Mesendoderm (in vitro differentiated cells): ENCODE measurements at regions not wholly inside any gene's neighbourhood (a gene's known extent, or its start where the extent isn't known, plus 50 kb on each side); places are given as distances from the start of the nearest gene placed in this dataset.

Experiments
- DNase-seq: peaks from one replicate; pipeline ENCODE4 v3.0.0; 2013
- H2AK5ac ChIP-seq: 2 replicates; pipeline ENCODE4 v1.6.1; 2013; ENCODE audit warnings: low read length, inconsistent platforms
- H2BK120ac ChIP-seq: 2 replicates; pipeline ENCODE4 v1.6.1; 2013; ENCODE audit warnings: low read depth, mild to moderate bottlenecking, low read length, moderate library complexity, mixed read lengths
- H2BK15ac ChIP-seq: replicated peaks from 2 replicates; pipeline ENCODE4 v1.6.1; 2013; ENCODE audit warnings: low read depth, mild to moderate bottlenecking, moderate library complexity
- H2BK5ac ChIP-seq: 2 replicates; pipeline ENCODE4 v1.6.1; 2013; ENCODE audit warnings: low read length, inconsistent platforms
- H3K18ac ChIP-seq: 2 replicates; pipeline ENCODE4 v1.6.1; 2013; ENCODE audit warnings: mild to moderate bottlenecking, low read length, mixed read lengths
- H3K23ac ChIP-seq: one replicate; pipeline ENCODE4 v1.6.1; 2013; ENCODE audit warnings: low read length
- H3K27ac ChIP-seq: 2 replicates; pipeline ENCODE4 v1.5.1; 2013; ENCODE audit warnings: low read depth, mild to moderate bottlenecking, inconsistent platforms, low read length, moderate library complexity
- H3K27me3 ChIP-seq: 2 replicates; pipeline ENCODE4 v1.6.1; 2013; ENCODE audit warnings: low read length, control low read depth, mild to moderate bottlenecking, inconsistent platforms; ENCODE audit not compliant: insufficient read depth, poor library complexity
- H3K36me3 ChIP-seq: 2 replicates; pipeline ENCODE4 v1.6.1; 2013; ENCODE audit warnings: low read length, inconsistent platforms; ENCODE audit not compliant: control insufficient read depth, insufficient read depth
- H3K4ac ChIP-seq: one replicate; pipeline ENCODE4 v1.6.1; 2013; ENCODE audit warnings: low read depth, mild to moderate bottlenecking, low read length, moderate library complexity
- H3K4me1 ChIP-seq: 2 replicates; pipeline ENCODE4 v1.6.1; 2013; ENCODE audit warnings: low read depth, low read length, inconsistent platforms; ENCODE audit not compliant: control insufficient read depth
- H3K4me2 ChIP-seq: 2 replicates; pipeline ENCODE4 v1.6.1; 2013; ENCODE audit warnings: low read length
- H3K4me3 ChIP-seq: 2 replicates; pipeline ENCODE4 v1.5.1; 2013; ENCODE audit warnings: mild to moderate bottlenecking, low read length
- H3K56ac ChIP-seq: one replicate; pipeline ENCODE4 v1.6.1; 2013; ENCODE audit warnings: low read length
- H3K79me1 ChIP-seq: 2 replicates; pipeline ENCODE4 v1.6.1; 2013; ENCODE audit warnings: low read length, inconsistent platforms
- H3K79me2 ChIP-seq: 2 replicates; pipeline ENCODE4 v1.6.1; 2013; ENCODE audit warnings: mild to moderate bottlenecking, low read length; ENCODE audit not compliant: control insufficient read depth, insufficient read depth
- H3K9ac ChIP-seq: 2 replicates; pipeline ENCODE4 v1.6.1; 2013; ENCODE audit warnings: low read length, inconsistent platforms
- H4K5ac ChIP-seq: one replicate; pipeline ENCODE4 v1.6.1; 2013; ENCODE audit warnings: low read length
- H4K8ac ChIP-seq: one replicate; pipeline ENCODE4 v1.6.1; 2013; ENCODE audit warnings: low read depth, mild to moderate bottlenecking, control low read depth, low read length, moderate library complexity
- WGBS: extraction: QIAGEN DNeasy Blood & Tissue Kit; methylation state at CpG from one replicate; pipeline ENCODE4 v1.1.7; 2013; ENCODE audit warnings: low lambda C conversion rate, missing lambda C conversion rate; ENCODE audit not compliant: insufficient coverage; ENCODE audit errors: extremely low coverage; 5-methylcytosine and 5-hydroxymethylcytosine counted together

DNA sequence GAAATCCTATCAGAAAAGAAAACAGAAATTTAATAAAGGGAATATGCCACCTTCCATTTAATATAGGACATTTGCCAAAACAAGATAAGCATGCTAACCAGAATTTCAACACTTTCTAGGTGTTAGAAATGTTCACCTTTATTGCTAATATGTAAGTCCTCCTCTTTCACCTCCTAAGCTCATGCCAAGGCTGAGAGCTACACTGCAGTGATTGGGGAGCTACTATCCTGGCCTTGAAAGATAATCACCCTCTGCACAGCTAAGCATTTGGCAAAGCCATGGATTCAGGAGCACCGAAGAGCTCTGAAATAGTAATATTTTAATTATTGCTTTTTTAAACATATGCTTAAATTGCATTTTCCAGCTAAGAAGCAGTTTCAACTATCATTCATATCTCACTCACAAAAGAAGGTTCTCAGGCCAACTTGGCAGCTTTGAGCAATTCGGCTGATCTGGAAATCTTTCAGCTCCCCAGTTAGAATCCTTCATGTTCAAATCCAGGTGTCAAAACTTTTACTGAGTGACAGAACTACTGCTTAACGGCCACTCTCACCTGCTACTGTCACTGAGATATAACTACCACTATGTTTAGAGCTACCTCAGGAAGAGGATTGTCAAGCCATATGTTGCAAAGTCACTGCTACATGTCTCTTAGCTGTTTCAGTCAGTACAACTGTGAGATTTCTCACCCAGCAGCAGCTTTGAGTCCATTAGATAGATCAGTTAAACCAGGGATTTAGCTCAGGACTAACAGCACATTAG is 302.0 kb downstream of the NFIB start:
- no peak overlapping the region for H3K4ac ChIP-seq
- H3K23ac ChIP-seq = no peak overlapping the region
- H3K36me3 ChIP-seq = no peaks in the 10 kb centered on the region
- no peak overlapping the region for H2BK120ac ChIP-seq
- WGBS = no CpG with 5 or more reads among the region's 3 CpGs
- H3K4me2 ChIP-seq = no peak overlapping the region
- H3K4me1 ChIP-seq = no peaks in the 10 kb centered on the region
- H3K9ac ChIP-seq = no peak overlapping the region
- H3K79me1 ChIP-seq = no peaks in the 10 kb centered on the region
- H3K4me3 ChIP-seq = no peak overlapping the region
- no peak overlapping the region for H2BK15ac ChIP-seq
- H2BK5ac ChIP-seq = no peak overlapping the region
- no peak overlapping the region for H2AK5ac ChIP-seq
- no peak for DNase-seq
- H4K8ac ChIP-seq = no peak overlapping the region
- no peak overlapping the region for H3K18ac ChIP-seq
- H3K79me2 ChIP-seq = no peaks in the 10 kb centered on the region
- no peak overlapping the region for H3K27ac ChIP-seq
- H3K27me3 ChIP-seq = no peaks in the 10 kb centered on the region
- H3K56ac ChIP-seq = no peak overlapping the region
- H4K5ac ChIP-seq = no peak overlapping the region

- Histone ChIP-seq H3K79me2 (no peaks in the 10 kb centered on the region), H2BK120ac (no peak overlapping the region), H3K4me2 (no peak overlapping the region), H4K5ac (no peak overlapping the region), H2BK15ac (no peak overlapping the region), H3K36me3 (no peaks in the 10 kb centered on the region), H3K4me1 (no peaks in the 10 kb centered on the region), H4K8ac (no peak overlapping the region), H3K9ac (no peak overlapping the region), H3K23ac (no peak overlapping the region), H3K79me1 (no peaks in the 10 kb centered on the region), H3K18ac (no peak overlapping the region), H2AK5ac (no peak overlapping the region), H3K4ac (no peak overlapping the region), H3K27ac (no peak overlapping the region), H3K56ac (no peak overlapping the region), H2BK5ac (no peak overlapping the region), H3K27me3 (no peaks in the 10 kb centered on the region), H3K4me3 (no peak overlapping the region)
- DNase-seq = no peak
- no CpG with 5 or more reads among the region's 19 CpGs for WGBS
Measured at GRCh38 chr9:14007190-14007769, 306.7 kb downstream of the NFIB start.

GRCh38 chr9:14006386-14007187 is 307.4 kb downstream of the NFIB start:
- Histone ChIP-seq H4K5ac (no peak overlapping the region), H3K79me2 (no peaks in the 10 kb centered on the region), H2BK5ac (no peak overlapping the region), H3K4me3 (no peak overlapping the region), H2BK15ac (no peak overlapping the region), H3K9ac (no peak overlapping the region), H3K4me1 (no peaks in the 10 kb centered on the region), H4K8ac (no peak overlapping the region), H2AK5ac (no peak overlapping the region), H3K36me3 (no peaks in the 10 kb centered on the region), H3K79me1 (no peaks in the 10 kb centered on the region), H2BK120ac (no peak overlapping the region), H3K56ac (no peak overlapping the region), H3K23ac (no peak overlapping the region), H3K27ac (no peak overlapping the region), H3K4me2 (no peak overlapping the region), H3K18ac (no peak overlapping the region), H3K27me3 (no peaks in the 10 kb centered on the region), H3K4ac (no peak overlapping the region)
- no CpG with 5 or more reads among the region's 10 CpGs for WGBS
- DNase-seq = peak; percentile 84

- Histone ChIP-seq H3K36me3 (no peaks in the 10 kb centered on the region), H3K4me1 (no peaks in the 10 kb centered on the region), H2BK15ac (no peak overlapping the region), H3K4me3 (no peak overlapping the region), H3K27me3 (no peaks in the 10 kb centered on the region), H3K79me2 (no peaks in the 10 kb centered on the region), H3K23ac (no peak overlapping the region), H4K8ac (no peak overlapping the region), H3K4ac (no peak overlapping the region), H3K9ac (no peak overlapping the region), H2BK5ac (no peak overlapping the region), H2BK120ac (no peak overlapping the region), H3K79me1 (no peaks in the 10 kb centered on the region), H3K56ac (no peak overlapping the region), H3K27ac (no peak overlapping the region), H3K18ac (no peak overlapping the region), H3K4me2 (no peak overlapping the region), H4K5ac (no peak overlapping the region), H2AK5ac (no peak overlapping the region)
- no CpG with 5 or more reads among the region's 1 CpG for WGBS
- DNase-seq = no peak
Measured at GRCh38 chr9:14004110-14004509, 309.8 kb downstream of the NFIB start.

DNA sequence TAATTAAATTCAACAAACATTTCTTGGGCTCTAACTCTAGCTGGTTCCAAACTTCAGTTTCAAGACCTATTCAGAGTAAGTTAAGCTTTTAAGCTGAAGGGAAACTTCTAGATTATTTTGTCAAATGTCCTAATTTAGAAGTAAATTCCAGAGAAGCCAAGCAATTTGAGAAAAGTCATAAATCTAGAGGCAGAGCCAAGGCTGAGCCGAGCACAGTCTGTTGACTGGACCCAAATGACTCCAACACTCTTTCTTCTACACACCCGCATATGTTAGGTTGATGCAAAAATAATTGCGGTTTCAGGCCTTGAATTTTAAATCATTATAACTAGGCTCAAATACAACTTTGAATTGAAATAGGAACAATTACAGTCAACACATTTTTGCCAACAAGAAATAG is 319.7 kb downstream of the NFIB start:
- H2BK5ac ChIP-seq = no peak overlapping the region
- no peak overlapping the region for H3K56ac ChIP-seq
- H3K4ac ChIP-seq = no peak overlapping the region
- no peak overlapping the region for H4K8ac ChIP-seq
- H3K18ac ChIP-seq = no peak overlapping the region
- no peak overlapping the region for H3K23ac ChIP-seq
- no CpG with 5 or more reads among the region's 3 CpGs for WGBS
- no peak overlapping the region for H3K4me2 ChIP-seq
- no peak overlapping the region for H3K9ac ChIP-seq
- no peak overlapping the region for H3K4me3 ChIP-seq
- no peaks in the 10 kb centered on the region for H3K79me1 ChIP-seq
- H3K27me3 ChIP-seq = no peaks in the 10 kb centered on the region
- H2AK5ac ChIP-seq = no peak overlapping the region
- no peak overlapping the region for H2BK120ac ChIP-seq
- no peak overlapping the region for H4K5ac ChIP-seq
- no peak overlapping the region for H3K27ac ChIP-seq
- DNase-seq = no peak
- H3K79me2 ChIP-seq = no peaks in the 10 kb centered on the region
- no peaks in the 10 kb centered on the region for H3K36me3 ChIP-seq
- H2BK15ac ChIP-seq = no peak overlapping the region
- H3K4me1 ChIP-seq = no peaks in the 10 kb centered on the region
